GM18907 (cell line): ENCODE measurements at regions not wholly inside any gene's neighbourhood (a gene's known extent, or its start where the extent isn't known, plus 50 kb on each side); places are given as distances from the start of the nearest gene placed in this dataset.
"Not testable (repeated sequence)": the region's sequence is repeated elsewhere in the genome, so short reads cannot be mapped to it uniquely, and the experiment has no call there.

Experiments used
- ATAC-seq: cut with Tn5 transposase; IDR thresholded peaks from one replicate; pipeline ENCODE4 v1.9.1; 2021; ENCODE audit warnings: mild to moderate bottlenecking, moderate library complexity; ENCODE audit not compliant: unreplicated experiment

DNA sequence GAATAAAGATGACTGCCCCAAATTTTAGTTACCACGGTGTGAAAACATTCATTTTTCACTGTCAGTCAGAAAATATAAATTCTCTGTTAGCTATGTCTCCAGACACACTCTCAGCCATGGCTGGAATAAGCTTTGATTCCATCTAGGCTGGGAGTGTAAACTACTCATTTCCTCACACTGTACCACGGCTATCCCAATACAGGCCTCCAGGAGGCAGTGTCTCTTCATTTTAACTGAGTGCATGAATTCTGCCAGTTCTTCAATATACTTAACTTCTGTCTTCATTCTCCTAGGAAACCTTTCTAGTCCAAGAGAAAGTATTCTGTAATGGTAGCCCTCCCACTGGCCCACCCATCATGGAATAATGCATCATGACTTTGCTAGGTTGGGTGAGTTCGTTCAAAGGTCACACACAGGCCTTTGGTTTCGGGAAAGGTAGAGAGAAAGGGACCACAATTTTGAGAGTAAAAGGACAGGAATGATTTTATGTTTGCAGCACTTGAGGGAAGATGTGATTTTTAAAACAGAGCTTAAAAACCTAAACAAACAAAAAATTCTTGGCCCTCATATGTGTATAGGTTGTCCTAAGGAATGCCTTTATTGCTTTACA, 381.1 kb downstream of the SEC23A start:
- ATAC-seq, result peak; percentile 92

DNA sequence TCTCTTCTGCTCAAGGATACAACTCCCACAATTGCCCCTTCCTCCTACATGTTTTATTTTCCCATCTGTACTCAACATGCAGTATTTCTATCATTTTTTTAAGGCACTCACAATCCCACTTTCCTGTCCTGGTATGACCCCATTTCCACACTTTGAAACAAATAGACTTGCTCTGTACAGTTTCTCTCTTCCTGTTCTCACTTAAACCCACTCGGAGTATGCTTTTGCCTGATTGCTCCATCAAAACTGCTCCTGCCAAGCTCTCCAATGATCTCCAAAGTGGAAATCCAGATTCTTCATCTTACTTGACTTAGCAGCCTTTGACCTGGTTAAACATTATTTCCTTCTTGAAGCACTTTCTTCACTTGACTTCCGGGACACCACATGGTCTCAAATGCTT, 384.5 kb downstream of the SEC23A start:
- no peak for ATAC-seq

GRCh38 chr14:38716926-38717325, 386.1 kb downstream of the SEC23A start:
- no peak for ATAC-seq

- ATAC-seq, result no peak
These were observed 392.2 kb downstream of the SEC23A start for GRCh38 chr14:38710881-38711280.

DNA sequence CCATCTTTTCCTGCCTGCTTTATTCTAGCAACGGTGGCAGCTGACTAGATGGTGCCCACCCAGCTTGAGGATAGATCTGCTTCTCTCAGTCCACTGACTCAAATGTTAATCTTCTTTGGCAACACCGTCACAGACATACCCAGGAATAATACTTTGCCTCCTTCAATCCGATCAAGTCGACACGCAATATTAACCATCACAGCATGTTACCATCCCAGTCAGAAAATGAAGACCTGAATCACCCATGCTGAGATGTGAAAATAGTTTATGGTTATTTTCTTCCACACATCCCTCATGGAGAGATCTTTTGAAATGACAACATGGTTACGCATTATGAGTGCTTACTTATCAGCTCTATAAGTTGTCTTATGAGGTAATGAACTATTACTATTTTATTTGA, 392.8 kb downstream of the SEC23A start:
- ATAC-seq, result no peak

- no peak for ATAC-seq
These were observed 397.8 kb downstream of the SEC23A start for GRCh38 chr14:38705220-38705619.

GRCh38 chr14:38704220-38704619, 398.8 kb downstream of the SEC23A start:
- no peak for ATAC-seq

DNA sequence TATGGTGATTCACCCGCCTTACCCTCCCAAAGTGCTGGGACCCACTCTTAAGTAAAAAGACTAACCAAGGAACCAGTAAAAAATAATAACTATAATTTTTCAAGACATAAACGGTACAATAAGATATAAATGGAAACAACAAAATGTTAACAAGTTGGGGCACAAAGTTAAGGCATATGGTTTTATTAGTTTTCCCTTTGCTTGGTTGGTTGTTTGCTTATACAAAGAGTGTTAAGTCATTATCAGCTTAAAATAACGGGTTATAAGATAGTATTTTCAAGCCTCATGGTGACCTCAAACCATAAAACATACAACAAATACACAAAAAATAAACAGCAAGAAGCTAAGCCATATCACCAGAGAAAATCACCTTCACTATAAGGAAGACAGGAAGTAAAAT, 406.1 kb downstream of the SEC23A start:
- ATAC-seq, result no peak

DNA sequence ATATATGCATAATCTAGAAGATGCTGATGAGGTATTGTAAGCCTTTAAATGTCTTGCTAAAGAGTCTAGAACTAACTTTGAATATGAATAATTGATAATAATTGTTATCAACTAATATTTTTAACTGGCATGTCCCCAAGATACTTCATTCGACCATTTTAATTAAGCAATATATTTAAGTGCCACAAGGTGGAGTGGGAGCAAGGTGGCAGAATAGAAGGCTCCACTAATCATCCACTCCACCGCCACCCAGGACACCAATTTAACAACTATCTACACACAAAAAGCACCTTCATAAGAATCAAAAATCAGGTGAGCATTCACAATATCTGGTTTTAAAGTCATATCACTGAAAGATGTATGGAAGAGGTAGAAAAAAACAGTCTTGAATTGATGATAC, 409.6 kb downstream of the SEC23A start:
- ATAC-seq, result no peak

DNA sequence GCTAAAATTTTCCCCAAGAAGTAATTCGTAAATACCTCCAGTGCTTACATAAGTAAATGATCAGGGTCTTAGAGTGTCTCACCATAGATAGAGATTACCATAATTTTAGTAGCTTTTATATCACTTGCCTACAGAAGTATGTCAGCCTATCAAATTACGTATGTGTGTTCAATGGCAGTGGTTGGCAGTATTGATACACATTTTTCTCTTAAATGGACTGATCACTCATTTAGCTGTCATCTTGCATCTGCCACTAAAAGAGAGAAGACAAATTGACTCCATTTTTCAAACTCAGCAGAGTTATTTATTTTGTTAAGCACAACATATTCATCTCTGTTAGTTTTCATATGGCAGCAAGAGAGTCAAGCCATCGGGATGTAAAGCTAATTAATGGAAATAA, 413.1 kb upstream of the CLEC14A start:
- no peak for ATAC-seq

GRCh38 chr14:38663382-38663781, 407.5 kb upstream of the CLEC14A start:
- ATAC-seq, result no peak

GRCh38 chr14:38662781-38663180, 406.9 kb upstream of the CLEC14A start:
- ATAC-seq, result no peak

DNA sequence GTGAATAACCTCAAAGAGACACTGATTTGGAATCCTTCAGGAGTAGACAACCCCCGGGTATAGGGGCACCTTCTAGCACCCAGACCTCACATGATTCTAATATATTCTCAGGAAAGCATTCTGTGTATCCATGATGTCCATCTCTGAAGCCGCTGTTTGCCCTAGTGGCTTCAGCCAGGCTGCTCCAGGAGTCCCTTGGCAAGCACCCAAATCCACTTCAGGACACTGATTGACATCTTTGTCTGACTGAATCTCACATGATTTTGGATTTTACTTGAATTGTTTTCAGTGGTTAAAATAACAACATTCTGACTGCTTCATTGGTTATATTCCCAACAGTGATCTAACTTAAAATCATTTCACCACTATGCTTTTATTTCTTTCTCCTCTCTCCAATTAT, 390.5 kb upstream of the CLEC14A start:
- no peak for ATAC-seq

GRCh38 chr14:38634913-38635312, 379.0 kb upstream of the CLEC14A start:
- ATAC-seq, result not testable (repeated sequence)

DNA sequence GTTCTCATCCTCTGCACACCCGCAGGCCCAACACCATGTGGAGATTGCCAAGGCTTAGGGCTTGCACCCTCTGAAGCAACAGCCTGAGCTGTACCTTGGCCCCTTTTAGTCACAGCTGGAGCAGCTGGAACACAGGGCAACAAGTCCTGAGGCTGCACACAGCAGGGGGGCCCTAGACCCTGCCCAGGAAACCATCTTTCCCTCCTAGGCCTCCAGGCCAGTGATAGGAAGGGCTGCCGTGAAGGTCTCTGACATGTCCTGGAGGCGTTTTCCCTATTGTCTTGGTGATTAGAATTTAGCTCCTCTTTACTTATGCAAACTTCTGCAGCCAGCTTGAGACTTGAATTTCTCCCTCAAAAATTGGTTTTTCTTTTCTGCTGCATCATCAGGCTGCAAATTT, 373.5 kb upstream of the CLEC14A start:
- ATAC-seq, result no peak

GRCh38 chr14:38627163-38627562, 371.3 kb upstream of the CLEC14A start:
- ATAC-seq, result no peak

DNA sequence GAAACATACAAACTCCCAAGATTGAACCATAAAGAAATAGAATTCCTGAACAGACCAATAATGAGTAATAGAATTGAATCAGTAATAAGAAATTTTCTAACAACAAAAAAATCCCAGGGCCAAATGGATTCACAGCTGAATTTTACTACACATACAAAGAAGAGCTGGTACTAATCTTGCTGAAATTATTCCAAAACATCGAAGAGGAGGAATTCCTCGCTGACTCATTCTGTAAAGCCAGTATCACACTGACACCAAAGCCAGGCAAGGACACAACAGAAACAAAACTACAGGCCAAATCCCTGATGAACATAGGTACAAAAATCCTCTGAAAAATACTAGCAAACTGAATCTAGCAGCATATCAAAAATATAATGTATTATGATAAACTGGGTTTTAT, 367.8 kb upstream of the CLEC14A start:
- no peak for ATAC-seq

DNA sequence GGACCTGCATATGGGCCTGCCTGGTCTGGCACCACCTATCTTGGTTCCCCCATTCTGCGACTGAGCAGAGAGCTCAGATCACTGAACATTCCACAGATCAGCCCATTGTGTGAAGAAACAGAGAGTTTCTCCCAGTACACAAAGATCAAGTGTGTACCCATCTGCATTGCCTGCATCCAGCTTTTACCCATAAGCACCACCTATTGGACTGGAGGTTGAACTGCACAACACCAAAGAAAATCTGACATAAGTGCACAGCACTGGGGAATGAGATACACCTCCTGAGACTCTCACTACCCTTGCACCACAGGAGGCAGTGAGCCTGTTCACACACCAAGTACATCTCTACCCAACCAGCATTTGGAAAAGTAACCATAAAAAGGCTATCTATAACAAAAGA, 362.6 kb upstream of the CLEC14A start:
- no peak for ATAC-seq

DNA sequence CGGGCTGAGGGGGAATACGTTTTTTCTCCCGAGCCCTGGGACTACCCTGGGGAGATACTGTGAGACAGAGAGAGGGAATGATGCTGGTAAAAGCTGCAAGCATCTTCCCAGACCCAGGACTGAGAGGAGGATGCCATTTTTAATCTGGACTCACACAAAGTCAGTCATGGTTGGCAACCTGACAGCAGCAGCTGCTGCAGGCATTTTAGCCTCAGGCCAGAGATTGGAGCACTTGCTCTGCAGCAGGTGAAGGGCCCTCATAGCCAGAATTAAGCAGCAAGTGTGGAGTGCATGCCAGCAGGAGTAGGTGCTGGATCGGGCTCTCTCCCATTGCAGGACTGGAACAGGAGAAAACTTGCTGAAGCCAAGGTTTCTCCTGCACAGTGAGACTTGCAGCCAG, 361.1 kb upstream of the CLEC14A start:
- ATAC-seq, result no peak

DNA sequence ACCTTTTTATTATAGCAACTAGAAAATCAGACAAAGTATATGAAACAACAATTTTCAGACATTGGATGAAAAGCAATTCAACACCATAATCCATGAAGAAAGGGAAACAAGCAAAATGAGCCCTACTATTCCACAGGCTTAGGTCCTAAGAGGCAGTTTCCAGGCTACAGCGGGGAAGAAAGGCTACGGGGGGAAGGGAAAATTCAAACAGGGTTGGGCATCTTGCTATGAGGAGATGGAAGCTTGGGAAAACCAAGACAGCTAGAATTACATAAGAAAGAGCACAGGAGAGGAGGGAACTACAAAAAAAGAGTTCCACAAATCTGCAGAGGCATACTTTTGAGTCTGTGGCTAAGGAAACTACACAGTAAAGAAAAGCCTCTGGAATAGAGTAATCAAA, 356.0 kb upstream of the CLEC14A start:
- no peak for ATAC-seq

DNA sequence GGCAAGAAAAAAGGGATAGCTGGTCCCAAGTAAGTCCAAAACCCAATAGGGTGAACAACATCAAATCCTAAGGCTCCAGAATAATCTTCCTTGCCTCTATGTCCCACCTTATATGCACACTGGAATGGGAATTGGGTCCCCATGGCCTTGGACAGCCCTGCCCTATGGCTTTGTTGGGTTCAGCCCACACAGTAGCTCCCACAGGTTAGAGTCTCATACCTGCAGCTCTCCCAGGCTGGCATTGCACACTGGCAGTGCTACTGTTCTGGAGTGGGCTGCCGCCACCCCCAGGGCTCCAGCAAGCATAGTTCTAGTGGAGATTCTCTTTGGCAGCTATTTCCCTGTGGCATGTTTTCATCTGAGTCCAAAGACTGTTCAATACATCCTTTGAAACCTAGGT, 352.4 kb upstream of the CLEC14A start:
- no peak for ATAC-seq

DNA sequence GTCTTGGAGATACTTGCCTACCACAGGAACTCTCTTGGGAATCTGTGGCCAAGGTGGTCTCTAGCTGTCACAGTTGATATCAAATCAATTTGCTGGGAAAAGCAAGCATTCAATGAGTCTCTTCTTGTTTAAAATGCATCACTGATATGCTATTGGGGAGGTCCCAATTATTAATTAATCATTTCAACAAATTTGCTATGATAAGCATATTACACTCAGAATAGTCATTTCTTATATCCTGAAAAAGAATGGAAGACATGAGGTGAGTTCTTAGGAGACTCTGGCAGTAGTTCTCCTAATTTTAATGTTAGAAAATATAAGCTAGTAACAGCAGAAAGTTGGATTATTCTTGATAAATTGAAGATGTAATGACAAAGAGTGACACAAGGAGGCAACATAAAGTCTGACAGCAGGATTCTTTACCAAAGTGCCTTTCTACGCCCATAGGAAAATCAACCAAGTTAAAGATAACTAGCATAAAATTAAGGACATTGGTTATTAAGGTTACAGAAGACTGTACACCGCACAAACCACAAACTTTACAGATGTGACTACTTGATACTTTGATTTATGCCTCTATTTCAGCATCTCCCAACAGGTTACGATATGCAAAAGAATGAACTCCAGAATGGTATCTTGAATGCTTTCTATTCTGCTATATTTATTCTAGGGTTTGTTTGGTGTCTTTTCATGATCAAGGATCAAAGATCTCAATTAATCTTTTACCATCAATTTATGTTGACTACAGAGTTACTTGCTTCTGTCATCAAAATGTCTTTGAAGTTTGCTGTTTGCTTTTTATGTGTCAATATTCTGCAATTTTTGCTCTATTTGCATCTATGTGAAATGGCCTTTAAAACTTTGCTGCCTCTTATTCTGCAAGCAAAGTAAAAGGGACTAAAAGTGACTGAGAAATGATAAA, 349.6 kb upstream of the CLEC14A start:
- no peak for ATAC-seq
